ENCODE measurements at regions not wholly inside any gene's neighbourhood (a gene's known extent, or its start where the extent isn't known, plus 50 kb on each side); places are given as distances from the start of the nearest gene placed in this dataset.
A peak's percentile ranks its signal among the peaks of the same experiment; 100 is the strongest.
"Not testable (repeated sequence)": the region's sequence is repeated elsewhere in the genome, so short reads cannot be mapped to it uniquely, and the experiment has no call there.

DNA sequence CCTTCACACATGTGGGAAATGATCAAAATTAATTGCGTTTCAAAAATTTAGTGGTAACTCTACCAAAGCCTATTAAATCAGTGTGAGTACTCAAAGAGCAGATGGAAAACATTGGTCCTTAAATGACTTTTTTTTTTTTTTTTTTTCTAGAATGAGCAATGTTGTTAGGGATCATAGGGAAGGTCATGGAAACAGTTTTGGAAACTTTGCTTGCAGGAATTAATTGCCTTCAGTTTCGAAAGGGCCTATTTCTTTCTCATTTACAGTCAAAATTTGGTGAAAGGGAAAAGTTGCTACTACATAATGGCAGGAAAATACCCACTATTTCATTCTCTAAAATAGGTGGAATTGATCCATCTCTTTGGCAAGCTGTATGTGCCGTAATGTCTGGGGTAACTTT is 160.9 kb downstream of the RTL9 start:
- DNase-seq (ENCODE audit: low spot score) = no peak

DNA sequence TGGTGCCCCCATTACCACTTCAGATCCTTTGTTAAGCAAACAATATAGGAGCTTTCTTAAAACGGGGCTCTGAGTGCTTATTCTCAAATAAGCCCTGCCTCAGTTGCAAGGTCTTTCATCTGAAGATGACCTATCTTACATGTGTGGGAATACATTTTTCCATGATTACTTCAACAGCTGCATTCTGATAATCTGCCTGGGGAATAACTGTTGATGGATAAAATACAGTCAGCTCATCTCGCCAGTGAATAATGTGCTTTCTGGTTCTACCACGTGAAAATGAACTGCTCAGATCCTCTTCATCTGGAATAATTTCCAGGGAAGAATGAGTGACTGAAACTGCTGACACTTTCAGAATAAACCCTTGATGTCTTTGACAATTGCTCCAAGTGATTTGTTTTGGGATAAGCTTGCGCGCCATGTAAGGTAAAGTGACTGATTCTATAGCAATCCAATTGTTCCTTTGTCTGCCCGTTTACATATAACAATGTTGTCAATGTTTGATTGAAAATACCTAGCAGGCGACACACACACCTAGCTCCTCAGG is 161.3 kb downstream of the RTL9 start:
- DNase-seq (ENCODE audit: low spot score) = no peak

DNA sequence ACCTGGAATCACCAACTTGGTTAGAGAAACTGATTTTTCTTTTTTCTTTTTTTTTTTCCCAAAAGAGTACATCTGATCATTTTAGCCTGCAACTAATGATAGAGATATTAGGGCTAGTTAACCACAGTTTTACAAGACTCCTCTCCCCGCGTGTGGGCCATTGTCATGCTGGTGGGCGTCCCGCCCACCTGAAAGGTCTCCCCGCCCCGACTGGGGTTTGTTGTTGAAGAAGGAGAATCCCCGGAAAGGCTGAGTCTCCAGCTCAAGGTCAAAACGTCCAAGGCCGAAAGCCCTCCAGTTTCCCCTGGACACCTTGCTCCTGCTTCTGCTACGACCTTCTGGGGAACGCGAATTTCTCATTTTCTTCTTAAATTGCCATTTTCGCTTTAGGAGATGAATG is 162.0 kb downstream of the RTL9 start:
- not testable (repeated sequence) for DNase-seq (ENCODE audit: low spot score)

DNA sequence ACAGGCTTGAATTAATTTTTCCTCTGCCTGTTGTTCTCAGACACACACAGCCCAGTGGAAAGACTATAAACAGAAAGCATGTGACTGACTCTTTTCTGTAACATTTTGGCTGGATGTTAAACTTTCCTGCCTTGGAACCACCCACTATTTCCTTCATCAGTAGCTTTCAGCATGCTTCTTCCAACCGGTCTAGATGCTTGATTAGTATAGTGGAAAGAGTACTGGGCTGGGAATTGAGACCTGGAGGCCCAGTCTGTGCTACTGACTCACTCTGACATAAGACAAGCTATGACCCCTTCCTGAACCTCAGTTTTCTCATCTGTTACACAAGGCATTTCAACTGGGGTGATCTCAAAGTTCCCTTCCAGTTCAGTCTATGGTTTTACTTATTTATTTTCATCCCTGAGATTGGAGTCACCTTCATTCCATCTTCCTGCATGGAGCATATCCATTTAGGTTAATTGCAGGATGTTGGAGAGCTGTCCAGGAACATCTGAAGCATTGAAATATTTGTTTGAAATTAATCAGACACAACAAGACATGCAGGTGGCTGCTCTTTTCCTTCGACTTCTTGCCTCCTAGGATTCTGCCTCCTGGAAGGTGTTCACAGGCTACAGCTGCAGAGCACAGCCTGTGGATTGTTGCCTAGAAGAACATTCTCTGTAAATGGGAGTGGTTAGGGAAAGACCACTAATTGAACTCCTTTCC is 173.4 kb downstream of the RTL9 start:
- DNase-seq (ENCODE audit: low spot score) = no peak

DNA sequence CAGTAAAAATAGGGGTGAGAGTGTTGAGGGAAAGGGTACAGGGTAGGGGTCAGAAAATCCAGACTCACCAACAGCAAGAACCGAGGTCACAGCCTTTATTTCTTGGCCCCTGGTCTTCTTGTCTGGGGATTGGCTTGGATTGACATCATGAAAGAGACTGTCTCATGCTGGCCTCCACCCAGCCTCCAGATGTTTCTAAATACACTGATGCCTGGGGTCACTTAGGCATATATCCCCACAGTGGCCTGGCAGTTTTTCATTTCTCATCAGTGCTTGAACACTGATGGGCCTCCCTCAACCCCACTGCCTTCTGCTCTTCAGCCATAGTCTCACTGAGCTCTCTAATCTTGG is 173.9 kb downstream of the RTL9 start:
- DNase-seq (ENCODE audit: low spot score) = no peak

DNA sequence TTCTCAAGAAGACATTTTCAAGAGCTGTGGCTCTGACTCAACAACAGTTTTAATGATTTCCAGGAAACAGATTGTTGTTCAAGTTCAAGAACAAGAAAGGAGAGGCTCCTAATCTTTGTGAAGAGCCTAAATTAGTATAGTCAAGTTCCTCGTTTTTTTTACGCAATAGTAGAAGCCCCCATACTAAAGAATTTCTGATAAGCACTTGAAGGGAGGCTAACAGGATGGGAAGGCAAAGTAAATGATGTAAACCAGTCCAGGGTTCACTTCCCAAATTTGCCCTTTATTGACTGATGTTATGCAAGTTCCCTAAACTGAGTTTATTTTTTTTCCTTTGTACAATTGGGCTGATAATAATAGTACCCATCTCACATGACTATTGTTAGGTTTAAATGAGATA is 178.2 kb downstream of the RTL9 start:
- no peak for DNase-seq (ENCODE audit: low spot score)

DNA sequence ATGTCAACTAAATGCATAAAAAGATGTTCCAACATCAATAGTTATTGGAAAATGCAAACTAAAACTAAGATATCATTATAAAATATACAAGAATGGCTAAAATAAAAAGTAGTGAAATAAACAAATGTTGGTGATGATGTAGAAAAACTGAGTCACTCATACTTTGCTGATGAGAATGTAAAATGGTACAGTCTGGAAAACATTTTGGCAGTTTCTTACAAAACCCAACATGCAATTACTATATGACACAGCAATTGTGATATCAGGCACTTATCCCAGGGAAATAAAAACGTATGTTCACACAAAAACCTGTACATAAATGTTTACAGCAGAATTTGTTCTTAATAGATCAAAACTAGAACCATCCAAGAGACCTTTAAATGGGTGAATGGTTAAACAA is 182.6 kb downstream of the RTL9 start:
- DNase-seq (ENCODE audit: low spot score) = no peak

DNA sequence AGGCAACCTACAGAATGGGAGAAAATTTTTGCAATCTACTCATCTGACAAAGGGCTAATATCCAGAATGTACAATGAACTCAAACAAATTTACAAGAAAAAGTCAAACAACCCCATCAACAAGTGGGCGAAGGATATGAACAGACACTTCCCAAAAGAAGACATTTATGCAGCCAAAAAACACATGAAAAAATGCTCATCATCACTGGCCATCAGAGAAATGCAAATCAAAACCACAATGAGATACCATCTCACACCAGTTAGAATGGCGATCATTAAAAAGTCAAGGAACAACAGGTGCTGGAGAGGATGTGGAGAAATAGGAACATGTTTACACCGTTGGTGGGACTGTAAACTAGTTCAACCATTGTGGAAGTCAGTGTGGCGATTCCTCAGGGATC is 192.2 kb downstream of the RTL9 start:
- DNase-seq (ENCODE audit: low spot score) = not testable (repeated sequence)

DNA sequence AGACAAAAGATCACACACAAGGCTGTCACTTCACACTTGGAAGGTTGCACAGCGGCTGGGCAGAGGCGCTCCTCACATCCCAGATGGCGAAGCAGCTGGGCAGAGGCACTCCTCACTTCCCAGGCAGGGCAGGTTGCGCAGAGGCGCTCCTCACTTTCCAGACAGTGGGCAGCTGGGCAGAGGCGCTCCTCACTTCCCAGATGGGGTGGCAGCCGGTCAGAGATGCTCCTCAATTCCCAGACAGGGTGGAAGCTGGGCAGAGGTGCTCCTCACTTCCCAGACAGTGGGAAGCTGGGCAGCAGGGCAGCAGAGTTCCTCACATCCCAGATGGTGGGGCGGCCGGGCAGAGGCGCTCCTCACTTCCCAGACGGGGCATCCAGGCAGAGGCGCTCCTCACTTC is 199.2 kb downstream of the RTL9 start:
- no peak for DNase-seq (ENCODE audit: low spot score)

DNA sequence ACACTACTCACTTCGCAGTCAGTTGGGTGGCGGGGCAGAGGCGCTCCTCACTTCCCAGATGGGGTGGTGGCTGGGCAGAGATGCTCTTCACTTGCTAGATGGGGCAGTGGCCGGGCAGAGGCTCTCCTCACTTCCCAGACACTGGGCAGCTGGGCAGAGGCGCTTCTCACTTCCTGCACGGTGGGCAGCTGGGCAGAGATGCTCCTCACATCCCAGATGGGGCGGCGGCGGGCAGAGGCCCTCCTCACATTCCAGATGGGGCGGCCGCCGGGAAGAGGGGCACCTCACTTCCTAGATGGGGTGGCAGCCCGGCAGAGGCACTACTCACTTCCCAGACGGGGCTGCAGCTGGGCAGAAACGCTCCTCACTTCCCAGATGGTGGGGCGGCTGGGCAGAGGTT is 199.8 kb downstream of the RTL9 start:
- no peak for DNase-seq (ENCODE audit: low spot score)

DNA sequence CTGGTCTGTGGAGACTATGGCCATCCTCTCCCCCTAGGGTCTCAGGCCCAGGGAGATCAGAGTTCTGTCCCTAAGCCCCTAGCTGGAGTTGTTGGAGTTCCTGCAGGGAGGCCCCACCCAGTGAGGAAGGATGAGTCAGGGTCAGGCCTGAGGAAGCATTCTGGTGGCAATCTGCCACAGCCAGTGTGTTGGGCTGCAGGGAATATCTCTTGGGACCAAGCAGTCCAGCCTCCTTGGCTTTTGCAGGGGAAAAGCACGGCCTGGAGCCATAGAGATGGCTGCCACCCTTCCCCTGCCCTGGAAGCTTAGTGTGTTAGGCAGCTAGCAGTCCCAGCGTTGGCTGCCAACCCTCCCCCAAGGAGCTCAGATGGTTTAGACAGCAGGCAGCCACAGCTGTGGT is 202.4 kb downstream of the RTL9 start:
- DNase-seq (ENCODE audit: low spot score) = no peak

DNA sequence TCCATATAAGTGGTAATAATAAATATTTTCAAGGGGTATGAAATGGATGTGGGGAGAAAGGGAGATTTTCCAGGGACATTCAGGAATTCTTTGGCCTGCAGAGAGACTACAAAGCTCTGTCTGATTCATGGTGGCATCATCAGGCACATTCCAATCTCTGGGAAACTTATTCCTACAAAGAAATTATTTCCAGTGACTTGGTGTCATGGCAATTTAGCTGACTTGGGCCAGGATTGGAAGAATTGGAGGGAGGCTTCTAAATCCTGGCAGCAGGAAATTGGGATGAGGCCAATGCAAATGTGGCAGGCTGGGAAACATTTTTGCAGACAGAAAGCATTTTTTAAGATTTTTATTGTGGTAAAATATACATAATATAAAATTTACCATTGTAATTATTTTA is 204.6 kb downstream of the RTL9 start:
- DNase-seq (ENCODE audit: low spot score) = peak; percentile 14

DNA sequence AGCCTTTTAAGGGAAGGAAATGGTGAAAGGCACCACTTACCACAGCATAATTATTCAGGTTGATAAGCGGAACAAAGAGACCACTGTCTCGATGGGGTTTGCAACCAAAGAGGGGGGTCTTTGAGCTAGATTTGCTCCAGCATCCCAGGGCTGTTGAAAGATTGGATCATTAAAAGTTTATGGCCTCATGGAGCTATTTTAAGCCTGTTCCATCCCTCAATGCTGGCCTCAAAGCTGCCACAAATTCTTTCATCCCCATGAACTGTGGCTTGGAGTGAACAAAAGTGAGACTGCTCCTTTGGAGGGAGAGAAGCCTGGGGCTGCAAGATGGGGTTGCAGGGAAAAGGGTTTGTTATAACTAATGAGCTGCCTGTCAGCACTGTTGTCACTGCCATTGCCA is 209.8 kb downstream of the RTL9 start:
- no peak for DNase-seq (ENCODE audit: low spot score)

DNA sequence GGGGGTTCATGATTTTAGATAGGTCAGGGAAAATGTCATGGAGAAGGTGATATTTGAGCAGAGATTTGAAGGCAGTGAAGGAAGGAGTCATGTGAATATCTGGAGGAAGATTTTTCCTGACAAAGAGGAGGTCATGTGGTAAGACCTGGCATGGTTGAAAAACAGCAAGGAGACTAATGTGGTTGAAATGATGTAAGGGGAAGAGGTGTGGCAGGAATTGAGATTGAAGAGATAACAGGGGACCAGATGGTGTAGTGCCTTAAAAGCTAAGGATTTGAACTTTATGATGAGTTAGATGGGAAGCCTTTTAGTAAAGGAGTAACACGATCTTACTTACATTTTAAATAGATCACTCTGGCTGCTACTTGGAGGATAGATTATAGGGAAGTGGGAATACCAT is 210.9 kb downstream of the RTL9 start:
- no peak for DNase-seq (ENCODE audit: low spot score)

DNA sequence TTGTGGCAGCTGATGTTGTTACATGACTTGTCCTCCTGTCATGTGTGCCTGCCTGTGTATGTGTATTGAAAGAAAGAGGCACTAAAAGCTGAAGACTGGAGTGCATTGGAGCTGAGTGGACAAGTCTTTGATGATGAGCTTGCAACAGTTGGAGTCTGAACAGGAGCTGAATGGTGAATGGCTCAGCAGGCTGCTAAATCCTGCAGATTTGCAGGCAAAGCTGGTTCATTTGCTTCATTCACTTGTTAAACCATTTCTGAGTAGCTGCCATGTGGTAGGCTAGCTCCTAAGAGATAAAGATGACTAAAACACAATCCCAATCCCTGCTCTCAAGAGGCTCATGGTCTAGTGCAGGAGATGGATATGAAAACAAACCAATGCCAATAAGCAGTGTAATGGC is 217.3 kb downstream of the CHRDL1 start:
- DNase-seq (ENCODE audit: low spot score) = no peak

DNA sequence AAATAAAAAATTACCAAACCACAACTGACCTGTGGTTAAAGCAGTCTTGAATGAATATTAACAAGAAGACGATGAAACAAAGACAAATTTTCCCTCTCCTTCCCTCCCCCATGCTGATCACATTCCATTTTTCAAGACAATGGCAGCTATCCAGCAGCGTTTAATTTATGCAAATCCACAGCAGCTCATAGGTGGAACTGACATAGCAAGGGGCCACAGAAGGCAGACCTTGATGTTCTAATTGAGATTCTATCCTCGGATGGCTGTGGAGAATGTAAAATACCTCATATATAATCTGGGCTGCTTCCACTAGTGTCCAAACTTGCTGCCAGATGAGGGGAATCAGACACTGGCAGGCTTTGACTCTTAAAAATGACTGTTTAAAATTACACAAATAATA is 211.5 kb downstream of the CHRDL1 start:
- DNase-seq (ENCODE audit: low spot score) = no peak

DNA sequence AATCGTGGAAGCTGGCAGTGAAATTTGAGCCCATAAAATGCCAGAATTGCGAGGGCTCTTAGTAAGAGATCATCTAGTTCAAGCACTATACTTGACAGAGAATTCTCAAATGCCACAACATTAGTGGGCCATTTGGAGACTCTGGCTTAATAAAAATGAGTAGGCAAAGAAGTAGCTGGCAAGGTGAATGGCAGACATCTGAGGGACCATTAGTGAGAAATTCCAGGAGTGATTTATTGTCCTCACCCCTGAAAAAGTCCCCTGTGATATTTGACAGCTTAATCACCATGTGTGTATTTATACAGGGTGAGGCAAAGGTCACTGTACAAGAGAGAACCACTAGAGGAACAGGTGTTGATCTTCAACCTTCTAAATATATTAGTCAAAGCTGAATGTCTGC is 207.5 kb downstream of the CHRDL1 start:
- DNase-seq (ENCODE audit: low spot score) = no peak

DNA sequence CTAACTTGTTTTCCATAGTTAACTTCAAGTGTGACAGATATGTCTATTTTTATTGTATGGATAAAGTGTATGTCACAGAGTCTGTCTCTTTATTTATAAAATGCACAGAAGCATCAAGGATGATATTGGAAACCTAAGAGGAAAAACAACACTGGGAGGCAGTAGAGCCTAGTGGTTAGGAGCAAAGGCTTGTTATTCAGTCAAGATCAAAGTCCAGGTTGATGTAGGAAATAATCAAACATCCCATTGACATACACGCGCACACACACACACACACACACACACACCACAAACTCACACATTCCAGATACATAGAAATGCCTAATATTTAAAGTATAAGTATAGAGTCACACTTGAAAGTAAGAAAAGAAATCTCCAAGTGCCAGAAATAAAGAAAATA is 206.8 kb downstream of the CHRDL1 start:
- no peak for DNase-seq (ENCODE audit: low spot score)

DNA sequence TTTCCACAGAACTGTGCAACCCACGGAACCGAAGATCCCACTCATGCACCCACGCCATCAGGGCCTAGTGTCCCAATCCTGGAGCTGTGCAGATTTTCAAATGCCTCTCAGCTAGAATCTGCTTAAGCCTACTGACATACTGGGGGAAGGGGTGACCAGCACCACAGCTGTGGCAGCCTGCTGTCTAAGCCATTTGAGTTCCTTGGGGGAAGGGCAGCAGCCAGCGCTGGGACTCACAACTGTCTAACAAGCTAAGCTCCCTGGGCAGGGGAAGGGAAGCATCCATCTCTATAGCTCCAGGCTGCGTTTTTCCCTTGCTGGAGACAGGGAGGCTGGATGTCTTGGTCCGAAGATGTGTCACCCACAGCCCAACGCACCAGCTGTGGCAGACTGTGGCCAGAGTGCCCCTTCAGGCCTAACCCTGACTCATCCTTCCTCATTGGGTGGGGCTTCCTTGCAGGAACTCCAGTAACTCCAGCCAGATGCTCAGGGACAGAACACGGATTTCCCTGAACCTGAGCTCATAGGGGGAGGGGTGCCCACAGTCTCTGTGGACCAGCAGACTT is 194.8 kb downstream of the CHRDL1 start:
- DNase-seq (ENCODE audit: low spot score) = no peak

DNA sequence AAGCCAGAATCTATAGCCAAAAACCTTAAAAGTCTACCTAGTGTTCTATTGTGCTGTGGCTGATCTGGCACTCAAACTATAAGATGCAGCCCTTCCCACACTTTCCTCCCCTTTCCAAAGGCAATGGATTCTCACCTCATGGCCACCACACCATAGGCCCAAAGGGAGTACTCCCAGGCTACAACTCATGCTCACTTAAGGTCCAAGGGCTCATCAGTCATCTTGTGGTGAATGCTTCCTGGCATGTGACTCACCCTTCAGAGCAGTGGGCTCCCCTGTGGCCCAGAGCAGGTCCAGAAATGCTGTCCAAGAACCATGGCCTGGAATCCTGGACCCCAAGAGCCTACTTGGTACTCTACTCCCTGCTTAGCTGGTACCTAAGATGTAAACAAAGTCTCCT is 181.0 kb downstream of the CHRDL1 start:
- no peak for DNase-seq (ENCODE audit: low spot score)
